Endothelial cell of umbilical vein (primary cell): ENCODE measurements at regions not wholly inside any gene's neighbourhood (a gene's known extent, or its start where the extent isn't known, plus 50 kb on each side); places are given as distances from the start of the nearest gene placed in this dataset.

Experiments
- BruUV-seq: library from RNA; stranded (reverse); fragments of 400-500 nt; replicated peaks from 2 replicates; lab custom pipeline; 2021; lab: Mats Ljungman, UMichigan
- CTCF ChIA-PET: fragments of 300-600, 350-600 bp; sonication (Branson Sonifier 250); formaldehyde crosslinking; loops from one replicate; lab custom pipeline; 2021; ENCODE audit warnings: antibody characterized with exemption, inconsistent platforms; lab: Charles Lee
- POLR2A ChIA-PET: fragments of 300-600, 350-600 bp; sonication (Branson Sonifier 250); formaldehyde crosslinking; loops from one replicate; lab custom pipeline; 2021; ENCODE audit warnings: antibody characterized with exemption, inconsistent platforms; lab: Charles Lee
- DNase-seq: peaks from one replicate; pipeline ENCODE4 v3.0.0-alpha.2; 2011; ENCODE audit warnings: low read depth, low spot score
- FAIRE-seq: peaks from 2 replicates; lab custom pipeline; 2011; peaks lifted over from hg19 to GRCh38; lab: Jason Lieb, UNC
- H2AFZ ChIP-seq: 2 replicates; pipeline ENCODE4 v1.6.0; 2012; ENCODE audit warnings: low read depth, low read length, control low read depth, inconsistent platforms
- H3K27ac ChIP-seq: 2 replicates; pipeline ENCODE4 v1.5.1; 2011; ENCODE audit warnings: low read depth, mild to moderate bottlenecking, control low read depth, low read length, moderate library complexity; ENCODE audit not compliant: insufficient read depth
- H3K27me3 ChIP-seq, 2 experiments: 2 replicates each; pipeline versions ENCODE4 v1.6.0 to v1.6.1; 2011; ENCODE audit warnings: low read length in 2 of 2, mixed read lengths in 1 of 2; ENCODE audit not compliant: control insufficient read depth in 2 of 2, insufficient read depth in 2 of 2
- H3K36me3 ChIP-seq, 2 experiments: 2 replicates in 1 of 2; 3 replicates in 1 of 2; pipeline ENCODE4 v1.5.1; 2011; ENCODE audit warnings: low read length in 2 of 2, mild to moderate bottlenecking in 1 of 2, moderate library complexity in 1 of 2; ENCODE audit not compliant: control insufficient read depth in 2 of 2, insufficient read depth in 2 of 2; ENCODE audit errors: extremely low read depth in 1 of 2
- H3K4me1 ChIP-seq: 3 replicates; pipeline ENCODE4 v1.5.1; 2011; ENCODE audit warnings: mild to moderate bottlenecking, low read length; ENCODE audit not compliant: control insufficient read depth, insufficient read depth; ENCODE audit errors: extremely low read depth
- H3K4me2 ChIP-seq: 2 replicates; pipeline ENCODE4 v1.6.1; 2011; ENCODE audit warnings: low read length, control low read depth, mixed read lengths; ENCODE audit not compliant: insufficient read depth
- H3K4me3 ChIP-seq, 3 experiments: fragments of 200-600 bp in 1 of 3; sonication (generic), shearing (Covaris generic) in 1 of 3; replicated peaks in 1 of 3; 2 replicates each; pipeline ENCODE4 v1.5.1; 2011 to 2016; ENCODE audit warnings: control low read depth in 3 of 3, low read length in 3 of 3, mild to moderate bottlenecking in 2 of 3, inconsistent platforms in 1 of 3, low read depth in 1 of 3, moderate library complexity in 1 of 3; ENCODE audit not compliant: insufficient read depth in 1 of 3
- H3K79me2 ChIP-seq: 2 replicates; pipeline ENCODE4 v1.6.0; 2012; ENCODE audit warnings: low read length, inconsistent platforms; ENCODE audit not compliant: control insufficient read depth, insufficient read depth
- H3K9ac ChIP-seq: replicated peaks from 2 replicates; pipeline ENCODE3; 2011; ENCODE audit warnings: low read length, control low read depth; ENCODE audit not compliant: insufficient read depth; ENCODE audit errors: extremely low read depth
- H3K9me1 ChIP-seq: replicated peaks from 3 replicates; pipeline ENCODE4 v1.6.0; 2011; ENCODE audit warnings: mild to moderate bottlenecking, low read length; ENCODE audit not compliant: control insufficient read depth, insufficient read depth; ENCODE audit errors: extremely low read depth
- H3K9me3 ChIP-seq: replicated peaks from 2 replicates; pipeline ENCODE4 v1.5.1; 2012; ENCODE audit warnings: low read length, inconsistent platforms; ENCODE audit not compliant: control insufficient read depth, insufficient read depth
- H4K20me1 ChIP-seq: replicated peaks from 2 replicates; pipeline ENCODE3; 2011; ENCODE audit warnings: mild to moderate bottlenecking, low read length; ENCODE audit not compliant: control insufficient read depth, insufficient read depth; ENCODE audit errors: extremely low read depth
- EZH2 ChIP-seq: IDR thresholded peaks from 2 replicates; pipeline ENCODE4 v1.6.1; 2012; ENCODE audit warnings: borderline replicate concordance, low read depth, mild to moderate bottlenecking, moderate library complexity, low read length, inconsistent platforms; ENCODE audit not compliant: severe bottlenecking
- FOS ChIP-seq: IDR thresholded peaks from 2 replicates; pipeline ENCODE4 v1.6.1; 2011; ENCODE audit warnings: mild to moderate bottlenecking, low read length, moderate library complexity, borderline replicate concordance; ENCODE audit not compliant: insufficient read depth
- GATA2 ChIP-seq: IDR thresholded peaks from 2 replicates; pipeline ENCODE4 v1.7.0; 2011; ENCODE audit warnings: low read depth, mild to moderate bottlenecking, moderate library complexity, mixed read lengths, low read length; ENCODE audit not compliant: insufficient read length, insufficient read depth
- JUN ChIP-seq: IDR thresholded peaks from 2 replicates; pipeline ENCODE4 v1.6.1; 2011; ENCODE audit warnings: borderline replicate concordance, low read depth; ENCODE audit not compliant: insufficient read length, insufficient read depth
- MYC ChIP-seq: IDR thresholded peaks from one replicate; pipeline ENCODE4 v1.6.1; 2011; ENCODE audit warnings: mild to moderate bottlenecking, low read depth, low read length
- POLR2A ChIP-seq: IDR thresholded peaks from 2 replicates; pipeline ENCODE4 v1.6.1; 2012; ENCODE audit warnings: low read depth, mild to moderate bottlenecking, control low read depth, low read length
- POLR2AphosphoS5 ChIP-seq: IDR thresholded peaks from 2 replicates; pipeline ENCODE4 v1.6.1; 2012; ENCODE audit warnings: low read depth, mild to moderate bottlenecking, control low read depth, low read length, moderate library complexity; ENCODE audit not compliant: insufficient read depth
- dilution Hi-C: fragments of 300-500 bp; cut with MboI; formaldehyde crosslinking; loops from one replicate; pipeline ENCODE4 v1.15.0; 2019; ENCODE audit warnings: low sequenced_read_pairs; ENCODE audit not compliant: extremely low pct_ligation_motif_present
- intact Hi-C: fragments of 100-400 bp; cut with micrococcal nuclease; formaldehyde crosslinking; loops from one replicate; pipeline ENCODE4 v1.10.0; 2022
- TF ChIP-seq, protein P1 (sequence below): IDR thresholded peaks from 2 replicates; pipeline ENCODE4 v1.6.1; 2011; ENCODE audit not compliant: insufficient read depth, insufficient read length
- TF ChIP-seq, protein P2 (sequence below), 2 donors: IDR thresholded peaks; 1 replicate in 1 of 2; 2 replicates in 1 of 2; pipeline ENCODE4 v1.5.1; 2011; ENCODE audit warnings: low read length in 2 of 2, mild to moderate bottlenecking in 2 of 2, moderate library complexity in 2 of 2, control low read depth in 1 of 2, inconsistent platforms in 1 of 2, low read depth in 1 of 2; ENCODE audit not compliant: insufficient read depth in 1 of 2; ENCODE audit errors: extremely low read depth in 1 of 2

DNA sequence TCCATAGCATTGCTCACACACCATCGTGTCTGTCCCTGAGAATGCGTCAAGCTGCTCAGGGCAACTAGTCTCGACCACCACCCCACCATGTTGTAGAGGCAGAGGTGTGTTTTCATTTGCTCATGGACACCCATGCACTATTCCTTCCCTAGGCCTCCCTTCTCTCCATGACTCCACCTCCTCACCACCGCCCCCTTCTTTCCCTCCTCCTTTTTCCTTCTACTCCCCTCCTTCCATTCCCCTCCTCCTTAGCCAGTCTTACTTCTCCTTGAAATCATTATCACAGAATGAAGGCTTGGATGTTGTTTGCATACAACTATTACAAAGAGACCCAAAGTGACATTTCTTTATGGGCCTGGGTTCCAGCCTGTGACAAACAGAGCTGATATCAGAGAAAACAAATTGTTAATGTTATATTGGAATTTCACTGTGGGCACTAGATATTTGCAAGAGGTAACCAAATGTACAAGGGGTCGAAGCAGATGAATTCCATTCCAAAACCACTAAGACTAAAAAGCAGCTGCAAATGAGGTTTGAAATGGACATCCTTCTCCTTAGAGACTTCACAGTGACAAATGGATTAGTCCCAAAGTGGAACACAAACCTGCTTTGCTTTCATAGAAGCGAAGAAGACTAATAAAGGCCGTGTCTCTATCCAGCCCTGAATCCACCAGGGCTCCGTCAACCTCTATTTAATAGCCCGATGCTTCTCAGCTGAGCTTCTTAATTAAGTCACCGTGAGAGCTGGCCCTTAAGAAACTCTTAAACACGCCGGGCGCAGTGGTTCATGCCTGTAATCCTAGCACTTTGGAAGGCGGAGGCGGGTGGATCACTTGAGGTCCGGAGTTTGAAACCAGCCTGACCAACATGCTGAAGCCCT lies 275.8 kb upstream of the SULF2 start:
- no TSS peak for BruUV-seq
- POLR2A ChIA-PET = no interaction called here
- Histone ChIP-seq H3K36me3 (no peaks in the 10 kb centered on the region), H3K4me3 (no peak overlapping the region), H3K79me2 (no peaks in the 10 kb centered on the region), H4K20me1 (no peaks in the 10 kb centered on the region), H3K9me1 (no peaks in the 10 kb centered on the region), H2AFZ (no peak overlapping the region), H3K27ac (no peak overlapping the region), H3K4me2 (no peak overlapping the region), H3K9ac (no peak overlapping the region), H3K9me3 (no peaks in the 10 kb centered on the region), H3K4me1 (no peaks in the 10 kb centered on the region), H3K27me3 (no peaks in the 10 kb centered on the region)
- CTCF ChIA-PET = interaction anchor here (1.7 kb wide), 1 partner anchor 14 kb away, joined by 3 read pairs; no protein-coding TSS in a partner anchor
- FAIRE-seq = no peak
- dilution Hi-C loops (no loop called here), intact Hi-C loops (no loop called here)
- TF ChIP-seq EZH2 (no peak), POLR2AphosphoS5 (no peak), JUN (no peak), MYC (no peak), FOS (no peak), GATA2 (no peak), POLR2A (no peak)
- TF ChIP-seq, protein P1, sequence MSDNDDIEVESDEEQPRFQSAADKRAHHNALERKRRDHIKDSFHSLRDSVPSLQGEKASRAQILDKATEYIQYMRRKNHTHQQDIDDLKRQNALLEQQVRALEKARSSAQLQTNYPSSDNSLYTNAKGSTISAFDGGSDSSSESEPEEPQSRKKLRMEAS = no peak
- TF ChIP-seq, protein P2, sequence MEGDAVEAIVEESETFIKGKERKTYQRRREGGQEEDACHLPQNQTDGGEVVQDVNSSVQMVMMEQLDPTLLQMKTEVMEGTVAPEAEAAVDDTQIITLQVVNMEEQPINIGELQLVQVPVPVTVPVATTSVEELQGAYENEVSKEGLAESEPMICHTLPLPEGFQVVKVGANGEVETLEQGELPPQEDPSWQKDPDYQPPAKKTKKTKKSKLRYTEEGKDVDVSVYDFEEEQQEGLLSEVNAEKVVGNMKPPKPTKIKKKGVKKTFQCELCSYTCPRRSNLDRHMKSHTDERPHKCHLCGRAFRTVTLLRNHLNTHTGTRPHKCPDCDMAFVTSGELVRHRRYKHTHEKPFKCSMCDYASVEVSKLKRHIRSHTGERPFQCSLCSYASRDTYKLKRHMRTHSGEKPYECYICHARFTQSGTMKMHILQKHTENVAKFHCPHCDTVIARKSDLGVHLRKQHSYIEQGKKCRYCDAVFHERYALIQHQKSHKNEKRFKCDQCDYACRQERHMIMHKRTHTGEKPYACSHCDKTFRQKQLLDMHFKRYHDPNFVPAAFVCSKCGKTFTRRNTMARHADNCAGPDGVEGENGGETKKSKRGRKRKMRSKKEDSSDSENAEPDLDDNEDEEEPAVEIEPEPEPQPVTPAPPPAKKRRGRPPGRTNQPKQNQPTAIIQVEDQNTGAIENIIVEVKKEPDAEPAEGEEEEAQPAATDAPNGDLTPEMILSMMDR (IDR thresholded peaks at IDR 0.05; ENCODE audit: extremely low read depth in 1 of 2, insufficient read depth in 1 of 2, low read depth in 1 of 2, low read length in 2 of 2) = no peak
- DNase-seq = no peak
